ENCODE measurements at regions not wholly inside any gene's neighbourhood (a gene's known extent, or its start where the extent isn't known, plus 50 kb on each side); places are given as distances from the start of the nearest gene placed in this dataset.

DNA sequence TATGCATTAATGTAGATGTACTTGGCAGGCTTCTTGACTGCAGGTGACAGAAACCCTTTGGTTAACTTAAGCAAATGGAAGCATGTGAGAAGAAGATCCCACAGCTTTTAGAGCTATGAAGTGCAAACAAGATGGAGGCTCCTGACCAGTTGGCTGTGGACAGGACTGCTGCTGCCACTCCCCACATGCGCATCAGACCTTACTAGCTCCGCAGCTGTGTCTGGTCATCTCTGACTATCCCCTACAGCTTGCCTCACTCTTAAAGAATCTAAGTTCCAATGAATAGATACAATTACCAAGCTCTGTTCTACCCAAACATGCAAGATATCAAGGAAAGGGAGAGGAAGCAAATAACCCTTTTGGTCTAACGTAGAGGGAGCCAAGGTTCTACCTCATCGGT lies 587.6 kb downstream of the DSC3 start:
- DNase-seq: no peak
- no peaks in the 10 kb centered on the region for H3K27me3 ChIP-seq
- no peak overlapping the region for H3K4me3 ChIP-seq (replicated peaks in 1 of 3)
- H3K4me1 ChIP-seq: no peaks in the 10 kb centered on the region
- no peak for TF ChIP-seq POLR2A (IDR thresholded peaks at IDR 0.05)
- TF ChIP-seq, protein P1, sequence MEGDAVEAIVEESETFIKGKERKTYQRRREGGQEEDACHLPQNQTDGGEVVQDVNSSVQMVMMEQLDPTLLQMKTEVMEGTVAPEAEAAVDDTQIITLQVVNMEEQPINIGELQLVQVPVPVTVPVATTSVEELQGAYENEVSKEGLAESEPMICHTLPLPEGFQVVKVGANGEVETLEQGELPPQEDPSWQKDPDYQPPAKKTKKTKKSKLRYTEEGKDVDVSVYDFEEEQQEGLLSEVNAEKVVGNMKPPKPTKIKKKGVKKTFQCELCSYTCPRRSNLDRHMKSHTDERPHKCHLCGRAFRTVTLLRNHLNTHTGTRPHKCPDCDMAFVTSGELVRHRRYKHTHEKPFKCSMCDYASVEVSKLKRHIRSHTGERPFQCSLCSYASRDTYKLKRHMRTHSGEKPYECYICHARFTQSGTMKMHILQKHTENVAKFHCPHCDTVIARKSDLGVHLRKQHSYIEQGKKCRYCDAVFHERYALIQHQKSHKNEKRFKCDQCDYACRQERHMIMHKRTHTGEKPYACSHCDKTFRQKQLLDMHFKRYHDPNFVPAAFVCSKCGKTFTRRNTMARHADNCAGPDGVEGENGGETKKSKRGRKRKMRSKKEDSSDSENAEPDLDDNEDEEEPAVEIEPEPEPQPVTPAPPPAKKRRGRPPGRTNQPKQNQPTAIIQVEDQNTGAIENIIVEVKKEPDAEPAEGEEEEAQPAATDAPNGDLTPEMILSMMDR (IDR thresholded peaks at IDR 0.05): no peak
- no peaks in the 10 kb centered on the region for H3K36me3 ChIP-seq
- no peak overlapping the region for H3K27ac ChIP-seq
- 96 to 98% methylated on average over 4 of the region's 4 CpGs for WGBS, 2 donors
- H3K9me3 ChIP-seq: no peaks in the 10 kb centered on the region
- intact Hi-C loops (cut with DNase I): no loop called here

DNA sequence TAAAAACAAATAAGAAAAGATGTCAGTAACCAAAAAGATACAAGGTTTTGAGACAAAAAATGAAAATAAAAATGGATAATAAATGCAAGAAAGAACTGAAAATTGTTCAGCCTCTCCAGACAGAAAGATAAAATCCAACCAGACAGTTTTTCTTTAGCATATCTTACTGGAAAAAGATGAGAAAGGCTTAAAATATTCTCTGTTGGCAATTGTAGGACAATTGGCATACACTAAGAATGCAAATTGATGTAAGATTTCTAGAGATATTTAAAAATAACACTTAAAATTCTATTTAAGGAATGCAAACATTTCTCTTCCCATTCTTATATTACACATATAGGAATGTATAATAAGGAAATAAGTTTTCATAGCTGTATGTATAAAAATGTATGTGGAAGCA lies 590.6 kb downstream of the DSC3 start:
- Histone ChIP-seq H3K4me3 (replicated peaks in 1 of 3) (no peak overlapping the region), H3K4me1 (no peaks in the 10 kb centered on the region), H3K9me3 (no peaks in the 10 kb centered on the region), H3K36me3 (no peaks in the 10 kb centered on the region), H3K27ac (no peak overlapping the region), H3K27me3 (no peaks in the 10 kb centered on the region)
- no peak for TF ChIP-seq POLR2A (IDR thresholded peaks at IDR 0.05)
- TF ChIP-seq, protein P1 (IDR thresholded peaks at IDR 0.05): no peak
- intact Hi-C loops (cut with DNase I): no loop called here
- no peak for DNase-seq

DNA sequence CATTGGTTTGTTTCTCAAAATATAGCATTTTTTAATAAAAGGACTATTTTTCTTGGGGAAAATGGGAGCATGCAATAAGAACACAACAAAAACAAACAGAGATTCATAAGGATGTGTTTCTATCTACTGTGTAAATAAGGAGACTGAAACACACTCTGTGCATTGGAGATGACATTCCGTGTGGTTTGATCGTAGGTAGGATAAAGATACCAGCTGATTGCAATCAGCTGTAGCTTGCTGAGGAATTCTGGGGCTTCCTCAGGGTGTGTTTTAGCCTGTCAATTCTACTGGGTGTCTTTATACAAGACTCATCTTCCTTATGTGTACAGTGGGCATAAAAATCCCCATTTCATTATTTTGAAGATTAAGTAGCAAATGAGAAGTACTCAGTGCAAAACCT lies 591.6 kb downstream of the DSC3 start:
- WGBS, 2 donors: 60 to 72% methylated on average over 2 of the region's 2 CpGs
- no peak for DNase-seq
- Histone ChIP-seq H3K4me1 (no peaks in the 10 kb centered on the region), H3K27ac (no peak overlapping the region), H3K9me3 (no peaks in the 10 kb centered on the region), H3K4me3 (replicated peaks in 1 of 3) (no peak overlapping the region), H3K27me3 (no peaks in the 10 kb centered on the region), H3K36me3 (no peaks in the 10 kb centered on the region)
- TF ChIP-seq POLR2A (IDR thresholded peaks at IDR 0.05): no peak
- TF ChIP-seq, protein P1 (IDR thresholded peaks at IDR 0.05): no peak
- intact Hi-C loops (cut with DNase I): no loop called here

DNA sequence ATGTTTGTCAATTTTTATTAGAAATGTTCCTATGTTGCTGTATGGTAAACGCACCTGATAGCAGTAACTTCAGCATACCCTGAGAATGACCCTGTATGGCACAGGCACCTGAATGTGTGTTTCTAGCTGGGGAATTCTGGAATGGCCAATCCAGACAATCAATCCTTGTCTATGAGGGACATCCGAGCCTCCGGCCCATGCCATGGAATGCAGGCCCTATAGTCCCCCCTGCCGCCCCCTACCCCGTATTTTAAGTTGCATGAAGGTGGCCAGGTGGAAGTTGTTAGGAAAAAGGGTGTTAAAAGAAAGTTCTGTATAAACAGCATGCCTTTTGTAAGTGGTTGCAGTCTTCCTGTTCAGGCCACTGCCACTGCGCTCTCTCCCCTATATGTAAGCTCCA lies 595.9 kb downstream of the DSC3 start:
- 62 to 82% methylated on average over 6 of the region's 6 CpGs for WGBS, 2 donors
- Histone ChIP-seq H3K4me1 (no peaks in the 10 kb centered on the region), H3K27ac (no peak overlapping the region), H3K9me3 (no peaks in the 10 kb centered on the region), H3K4me3 (replicated peaks in 1 of 3) (no peak overlapping the region), H3K27me3 (no peaks in the 10 kb centered on the region), H3K36me3 (no peaks in the 10 kb centered on the region)
- intact Hi-C loops (cut with DNase I): no loop called here
- no peak for DNase-seq
- TF ChIP-seq, protein P1 (IDR thresholded peaks at IDR 0.05): no peak
- no peak for TF ChIP-seq POLR2A (IDR thresholded peaks at IDR 0.05)

DNA sequence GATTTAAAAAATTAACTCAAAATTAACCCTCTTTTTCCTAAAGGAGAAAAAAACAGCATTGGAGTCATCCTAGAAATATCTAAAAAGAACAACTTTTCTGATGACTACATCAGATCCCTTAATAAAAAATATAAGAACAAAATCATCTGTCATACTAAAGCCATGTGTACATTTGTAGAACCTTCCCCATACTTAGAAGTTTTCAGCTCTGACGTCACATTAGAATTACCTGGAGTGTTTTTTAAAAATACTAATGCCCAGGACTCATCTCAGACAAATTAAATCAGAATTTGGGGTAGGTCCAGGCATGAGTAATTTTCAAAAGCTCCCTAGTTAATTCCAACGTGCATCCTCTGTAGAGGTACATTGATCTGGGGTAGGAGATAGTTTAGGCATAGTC lies 598.0 kb downstream of the DSC3 start:
- no peaks in the 10 kb centered on the region for H3K9me3 ChIP-seq
- H3K27me3 ChIP-seq: no peaks in the 10 kb centered on the region
- no peak overlapping the region for H3K4me3 ChIP-seq (replicated peaks in 1 of 3)
- no peak overlapping the region for H3K27ac ChIP-seq
- 67 to 79% methylated on average over 2 of the region's 2 CpGs for WGBS, 2 donors
- intact Hi-C loops (cut with DNase I): no loop called here
- no peak for DNase-seq
- no peak for TF ChIP-seq POLR2A (IDR thresholded peaks at IDR 0.05)
- TF ChIP-seq, protein P1 (IDR thresholded peaks at IDR 0.05): no peak
- H3K36me3 ChIP-seq: no peaks in the 10 kb centered on the region
- no peaks in the 10 kb centered on the region for H3K4me1 ChIP-seq
